H1 (cell line): ENCODE measurements at regions not wholly inside any gene's neighbourhood (a gene's known extent, or its start where the extent isn't known, plus 50 kb on each side); places are given as distances from the start of the nearest gene placed in this dataset.

Source experiments
- CHD7 ChIP-seq: fragments of 300-600 bp; sonication (generic); IDR thresholded peaks from 2 replicates; pipeline ENCODE4 v1.7.1; 2012; ENCODE audit warnings: low read length, moderate library complexity, mild to moderate bottlenecking, inconsistent platforms; ENCODE audit not compliant: insufficient replicate concordance
- SIX5 ChIP-seq: IDR thresholded peaks from 2 replicates; pipeline ENCODE4 v1.6.1; 2011; ENCODE audit warnings: mild to moderate bottlenecking, low read depth, low read length
- SP1 ChIP-seq: IDR thresholded peaks from 2 replicates; pipeline ENCODE4 v1.6.1; 2011; ENCODE audit warnings: low read depth, low read length

GRCh38 chr4:129230846-129231245, 134.9 kb downstream of the C4orf33 start (continued):
- TF ChIP-seq CHD7 (no peak), SP1 (no peak), SIX5 (no peak)
